ENCODE measurements at regions not wholly inside any gene's neighbourhood (a gene's known extent, or its start where the extent isn't known, plus 50 kb on each side); places are given as distances from the start of the nearest gene placed in this dataset.

- no peak for TF ChIP-seq ZFX (IDR thresholded peaks at IDR 0.05)
Observed at GRCh38 chr17:34059423-34060220, 195.5 kb upstream of the CCL2 start.

GRCh38 chr17:34066528-34066927 lies 188.6 kb upstream of the CCL2 start:
- no peak overlapping the region for H3K27ac ChIP-seq
- no peak for TF ChIP-seq ZFX (IDR thresholded peaks at IDR 0.05)
- no peak for TF ChIP-seq CTCF (conservative IDR thresholded peaks at IDR 0.05)

More at GRCh38 chr17:34059423-34060220, 195.5 kb upstream of the CCL2 start:
- H3K27ac ChIP-seq = no peak overlapping the region

- no peak overlapping the region for H3K27ac ChIP-seq
- TF ChIP-seq CTCF (conservative IDR thresholded peaks at IDR 0.05) = no peak
- no peak for TF ChIP-seq ZFX (IDR thresholded peaks at IDR 0.05)
Observed at GRCh38 chr17:34067011-34067410, 188.1 kb upstream of the CCL2 start.

GRCh38 chr17:34068571-34068970 lies 186.5 kb upstream of the CCL2 start:
- TF ChIP-seq ZFX (IDR thresholded peaks at IDR 0.05) (no peak), CTCF (conservative IDR thresholded peaks at IDR 0.05) (no peak)
- H3K27ac ChIP-seq = no peak overlapping the region

GRCh38 chr17:34070712-34071111 lies 184.4 kb upstream of the CCL2 start:
- TF ChIP-seq CTCF (conservative IDR thresholded peaks at IDR 0.05) = no peak
- TF ChIP-seq ZFX (IDR thresholded peaks at IDR 0.05) = no peak
- no peak overlapping the region for H3K27ac ChIP-seq

- TF ChIP-seq ZFX (IDR thresholded peaks at IDR 0.05) (no peak), CTCF (conservative IDR thresholded peaks at IDR 0.05) (no peak)
- no peak overlapping the region for H3K27ac ChIP-seq
Observed at GRCh38 chr17:34071886-34072420, 183.1 kb upstream of the CCL2 start.

- TF ChIP-seq ZFX (IDR thresholded peaks at IDR 0.05) (no peak), CTCF (conservative IDR thresholded peaks at IDR 0.05) (no peak)
- H3K27ac ChIP-seq = no peak overlapping the region
Observed at GRCh38 chr17:34075076-34075475, 180.0 kb upstream of the CCL2 start.
